ENCODE measurements at regions not wholly inside any gene's neighbourhood (a gene's known extent, or its start where the extent isn't known, plus 50 kb on each side); places are given as distances from the start of the nearest gene placed in this dataset.
A peak's percentile ranks its signal among the peaks of the same experiment; 100 is the strongest.

DNA sequence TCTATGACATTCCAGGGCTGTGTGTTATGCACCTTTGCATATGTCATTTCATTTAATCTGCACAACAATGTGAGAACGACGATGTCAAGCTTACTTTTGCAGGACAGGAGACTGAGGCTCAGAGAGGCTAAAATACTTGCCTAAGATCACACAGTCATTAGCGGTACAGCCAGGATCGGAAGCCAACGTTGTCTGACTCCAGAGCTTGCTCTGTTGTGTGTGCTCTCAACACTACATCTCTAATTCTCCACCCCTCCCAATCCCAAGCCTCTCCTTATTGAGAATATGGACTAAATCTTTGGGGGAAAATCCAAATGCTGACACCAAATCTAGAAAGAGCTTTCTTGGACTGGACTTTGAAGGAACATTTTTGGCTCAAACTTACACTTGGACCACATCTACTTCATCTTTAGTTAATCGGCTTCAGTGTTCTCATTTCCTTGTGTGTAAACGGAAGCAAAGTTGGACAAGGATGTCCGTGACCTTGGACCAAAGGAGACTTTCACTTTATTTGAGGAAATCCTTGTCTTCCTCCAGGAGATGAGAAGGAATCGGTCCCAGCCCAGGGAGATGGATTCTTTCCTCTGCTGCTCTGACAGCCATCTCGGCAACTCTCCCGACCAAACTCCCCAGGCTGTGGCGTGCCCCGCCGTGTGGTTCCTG is 242.4 kb downstream of the LPIN1 start:
- no peak for DNase-seq (ENCODE audit: extremely low read depth in 1 of 2, low read depth in 1 of 2)

DNA sequence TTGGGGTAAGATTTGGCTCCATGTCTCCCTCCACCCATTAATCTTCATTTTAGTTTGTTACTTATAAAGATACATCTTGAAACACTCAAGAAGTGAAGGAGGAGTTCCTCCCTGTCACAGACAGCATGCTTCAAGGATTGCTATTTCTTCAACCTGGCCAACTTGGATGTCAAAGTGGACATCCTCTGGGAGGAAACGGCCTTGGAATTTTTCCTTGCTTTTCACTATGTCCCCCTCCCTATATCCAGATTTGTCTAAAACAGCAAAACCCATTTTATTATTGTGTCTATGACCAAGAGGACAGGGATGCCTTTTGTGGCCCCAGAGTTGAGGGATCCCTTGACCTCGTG is 242.9 kb downstream of the LPIN1 start:
- no peak for DNase-seq (ENCODE audit: extremely low read depth in 1 of 2, low read depth in 1 of 2)

DNA sequence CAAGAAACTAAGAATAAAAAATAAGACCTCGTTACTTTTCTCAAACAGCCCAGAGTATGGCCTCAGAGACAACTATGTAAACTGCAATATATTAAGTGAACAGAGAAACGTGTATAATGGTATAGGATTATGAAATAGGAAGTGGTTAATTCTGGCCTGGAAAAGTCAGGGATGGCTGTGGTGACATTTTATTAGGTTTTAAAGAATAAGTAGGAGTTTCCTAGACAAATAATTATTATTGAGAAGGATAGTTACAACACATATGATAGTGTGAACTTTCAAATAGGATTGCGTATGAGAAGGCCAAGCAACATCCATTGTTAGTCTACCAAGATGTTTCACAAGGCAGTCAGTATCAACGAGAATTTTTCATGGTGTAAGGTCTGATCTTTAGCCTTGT is 244.1 kb downstream of the LPIN1 start:
- DNase-seq (ENCODE audit: extremely low read depth in 1 of 2, low read depth in 1 of 2): no peak

DNA sequence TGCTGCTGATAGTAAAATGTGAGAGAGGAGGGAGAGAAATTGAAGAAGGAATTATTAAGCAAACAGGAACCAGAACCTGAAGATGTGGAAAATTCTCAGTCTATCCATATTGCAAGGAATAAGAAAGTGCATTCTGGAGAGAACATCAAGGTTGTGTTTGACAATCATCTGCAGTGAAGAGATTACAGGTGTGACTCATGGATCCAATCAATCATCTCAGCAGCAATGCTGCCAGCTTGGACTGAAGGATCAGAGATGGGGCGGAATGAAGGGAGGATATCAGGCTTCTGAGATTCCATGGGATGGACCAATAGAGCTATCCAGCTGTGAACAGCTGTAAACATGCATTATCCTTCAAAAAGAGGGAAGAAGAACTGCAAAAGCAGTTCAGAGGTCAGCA is 247.3 kb downstream of the LPIN1 start:
- no peak for DNase-seq (ENCODE audit: extremely low read depth in 1 of 2, low read depth in 1 of 2)

DNA sequence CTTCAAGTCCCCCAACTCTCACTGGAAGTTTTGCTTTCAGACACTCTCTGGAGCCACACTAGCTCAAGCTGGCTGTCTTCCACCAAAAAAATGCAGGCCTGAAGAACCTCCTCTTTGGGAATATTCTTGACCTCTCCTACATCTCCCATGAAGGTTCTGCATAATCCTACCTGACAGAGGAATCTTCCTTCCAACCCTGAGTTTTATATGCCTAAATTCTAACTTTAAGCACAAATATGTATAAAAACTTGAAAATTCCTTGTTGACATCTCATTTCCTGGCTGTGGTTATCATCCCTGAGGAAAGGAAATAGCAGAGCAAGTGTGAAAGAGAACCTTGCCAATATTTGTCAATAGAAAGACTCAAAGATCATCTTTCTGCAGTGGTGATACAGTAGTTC is 249.0 kb downstream of the LPIN1 start:
- no peak for DNase-seq (ENCODE audit: extremely low read depth in 1 of 2, low read depth in 1 of 2)

DNA sequence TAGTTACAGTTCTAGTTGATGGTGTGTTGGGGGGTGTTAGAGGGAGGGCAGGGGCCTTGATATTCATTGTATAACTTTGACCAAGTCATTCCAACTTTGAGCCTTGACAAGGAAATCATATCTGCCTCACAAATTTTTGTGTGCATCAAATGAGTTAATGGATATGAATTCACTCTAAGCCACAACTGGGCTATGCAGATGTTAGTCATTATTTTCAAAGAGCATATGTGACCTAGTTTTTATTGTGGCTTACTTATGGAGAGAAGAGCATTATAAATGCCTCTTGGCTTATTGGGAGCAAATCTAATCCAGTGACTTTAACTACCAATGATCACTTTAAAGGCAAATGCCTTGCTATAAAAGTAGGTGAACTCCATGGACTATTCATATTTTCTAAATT is 250.2 kb downstream of the LPIN1 start:
- DNase-seq (ENCODE audit: extremely low read depth in 1 of 2, low read depth in 1 of 2): no peak

DNA sequence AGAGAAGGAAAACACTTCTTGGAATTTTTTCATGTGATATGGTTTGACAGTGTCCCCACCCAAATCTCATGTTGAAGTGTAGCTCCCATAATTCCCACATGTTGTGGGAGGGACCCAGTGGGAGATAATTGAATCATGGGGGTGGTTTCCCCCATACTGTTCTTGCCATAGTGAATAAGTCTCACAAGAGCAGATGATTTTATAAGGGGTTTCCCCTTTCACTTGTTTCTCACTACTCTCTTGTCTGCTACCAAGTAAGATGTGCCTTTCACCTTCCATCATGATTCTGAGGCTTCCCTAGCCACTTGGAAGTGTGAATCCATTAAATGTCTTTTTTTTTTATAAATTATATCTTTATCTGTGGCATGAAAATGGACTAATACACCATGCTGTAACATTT is 250.7 kb downstream of the LPIN1 start:
- no peak for DNase-seq (ENCODE audit: extremely low read depth in 1 of 2, low read depth in 1 of 2)

DNA sequence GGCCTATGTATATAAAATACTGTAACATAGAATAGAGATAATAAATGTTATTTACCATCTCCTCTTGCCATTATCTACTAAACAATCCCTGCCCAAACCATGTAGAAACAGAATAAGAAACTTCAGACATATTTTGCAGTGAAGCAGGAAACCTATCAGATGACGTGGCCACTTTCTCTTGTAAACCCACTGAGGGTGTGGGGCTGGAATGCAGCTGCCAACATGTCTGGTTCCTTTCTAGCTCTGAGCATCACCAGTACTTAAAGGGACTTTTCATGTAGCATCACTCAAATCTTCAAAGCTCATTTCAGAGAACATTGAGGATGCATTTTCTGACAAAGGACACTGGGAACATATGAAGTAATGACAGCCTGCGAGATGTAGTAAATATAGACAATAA is 251.8 kb downstream of the LPIN1 start:
- no peak for DNase-seq (ENCODE audit: extremely low read depth in 1 of 2, low read depth in 1 of 2)

DNA sequence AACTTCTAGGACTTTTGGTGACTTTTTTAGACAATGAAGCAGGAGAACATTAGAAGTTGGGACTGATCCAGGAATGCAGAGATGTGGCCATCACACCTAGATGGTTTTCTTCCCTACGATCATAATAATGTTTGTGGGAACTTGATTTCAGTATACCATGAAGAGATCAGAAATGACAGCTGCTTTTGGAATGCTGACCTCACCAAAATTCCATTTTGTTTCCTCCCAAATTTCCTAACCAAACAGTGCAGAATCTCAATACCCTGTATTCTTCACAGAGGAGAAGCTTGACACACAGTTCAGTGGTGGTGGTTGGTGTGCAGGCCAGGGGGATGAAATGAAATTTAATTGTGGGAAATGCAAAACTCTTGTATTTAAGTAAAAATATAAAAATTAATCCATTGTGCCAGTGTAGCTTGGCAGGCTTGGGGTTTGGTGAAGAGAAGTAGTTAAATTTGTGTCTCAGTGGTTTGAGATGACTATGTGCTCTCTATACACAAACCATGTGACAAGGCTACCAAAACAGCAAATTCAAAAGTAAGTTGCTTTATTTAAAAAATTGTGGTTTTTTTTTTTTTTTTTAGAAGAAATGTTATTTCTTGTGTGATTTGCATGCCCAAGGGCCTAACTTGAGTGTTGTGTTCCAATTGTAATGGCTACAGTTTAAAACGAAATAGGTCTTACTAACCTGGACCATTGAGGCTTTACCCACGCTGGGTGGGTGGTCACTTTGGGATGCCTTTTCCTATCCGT is 252.4 kb downstream of the LPIN1 start:
- DNase-seq (ENCODE audit: extremely low read depth in 1 of 2, low read depth in 1 of 2): no peak

DNA sequence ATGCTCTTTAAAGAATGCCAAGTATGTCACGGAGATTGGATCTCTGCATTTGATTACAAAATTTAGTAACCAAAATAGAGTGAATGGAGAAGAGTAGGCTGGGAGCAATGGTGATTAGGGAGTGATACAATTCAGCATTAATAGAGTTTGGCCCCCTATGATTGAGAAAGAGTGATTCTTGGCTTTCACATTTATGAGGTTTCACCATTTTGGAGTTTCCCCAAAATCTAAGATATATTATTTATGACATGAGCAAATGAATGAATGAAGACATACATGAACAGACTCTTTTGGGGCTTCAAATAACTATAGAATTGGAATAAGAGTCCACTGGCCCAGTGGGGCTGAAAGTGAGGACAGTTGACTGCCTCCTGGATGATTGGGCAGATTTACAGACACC is 255.2 kb downstream of the LPIN1 start:
- DNase-seq (ENCODE audit: extremely low read depth in 1 of 2, low read depth in 1 of 2): no peak

DNA sequence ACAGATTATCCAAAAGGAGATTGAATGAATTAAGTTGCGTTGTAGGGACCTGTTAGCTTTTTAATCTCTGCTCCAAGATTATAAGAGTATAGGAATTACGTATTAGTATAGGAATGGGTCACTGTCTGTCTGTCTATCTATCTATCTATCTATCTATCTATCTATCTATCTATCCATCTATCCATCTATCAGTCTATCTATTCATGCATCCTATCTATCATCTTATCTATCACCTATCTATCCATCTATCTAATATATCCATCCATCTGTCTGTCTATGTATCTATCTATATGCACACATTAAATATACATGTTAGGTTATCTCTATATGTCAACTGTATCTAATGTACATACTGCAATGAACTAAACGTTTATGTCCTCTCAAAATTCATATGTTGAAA is 255.8 kb downstream of the LPIN1 start:
- no peak for DNase-seq (ENCODE audit: extremely low read depth in 1 of 2, low read depth in 1 of 2)

DNA sequence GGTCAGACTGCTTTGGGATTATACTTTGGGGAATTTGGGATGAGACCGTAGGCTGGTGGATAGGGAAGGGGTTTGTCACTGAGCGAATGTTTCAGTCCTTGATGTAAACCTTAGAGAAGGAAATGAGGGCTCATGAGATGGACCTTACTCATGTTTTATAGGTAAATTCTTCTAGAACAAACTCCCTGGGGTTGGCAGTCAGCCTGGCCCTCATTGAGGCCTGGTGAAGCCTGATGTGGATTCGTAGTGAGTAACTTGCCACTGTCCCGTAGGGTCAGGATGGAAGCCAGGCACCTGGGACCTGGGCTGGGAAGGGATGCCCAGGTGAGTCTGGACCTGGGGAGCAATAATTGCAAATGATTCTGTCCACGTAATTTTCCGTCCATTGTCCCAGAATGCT is 258.3 kb downstream of the LPIN1 start:
- DNase-seq (ENCODE audit: extremely low read depth in 1 of 2, low read depth in 1 of 2): no peak

DNA sequence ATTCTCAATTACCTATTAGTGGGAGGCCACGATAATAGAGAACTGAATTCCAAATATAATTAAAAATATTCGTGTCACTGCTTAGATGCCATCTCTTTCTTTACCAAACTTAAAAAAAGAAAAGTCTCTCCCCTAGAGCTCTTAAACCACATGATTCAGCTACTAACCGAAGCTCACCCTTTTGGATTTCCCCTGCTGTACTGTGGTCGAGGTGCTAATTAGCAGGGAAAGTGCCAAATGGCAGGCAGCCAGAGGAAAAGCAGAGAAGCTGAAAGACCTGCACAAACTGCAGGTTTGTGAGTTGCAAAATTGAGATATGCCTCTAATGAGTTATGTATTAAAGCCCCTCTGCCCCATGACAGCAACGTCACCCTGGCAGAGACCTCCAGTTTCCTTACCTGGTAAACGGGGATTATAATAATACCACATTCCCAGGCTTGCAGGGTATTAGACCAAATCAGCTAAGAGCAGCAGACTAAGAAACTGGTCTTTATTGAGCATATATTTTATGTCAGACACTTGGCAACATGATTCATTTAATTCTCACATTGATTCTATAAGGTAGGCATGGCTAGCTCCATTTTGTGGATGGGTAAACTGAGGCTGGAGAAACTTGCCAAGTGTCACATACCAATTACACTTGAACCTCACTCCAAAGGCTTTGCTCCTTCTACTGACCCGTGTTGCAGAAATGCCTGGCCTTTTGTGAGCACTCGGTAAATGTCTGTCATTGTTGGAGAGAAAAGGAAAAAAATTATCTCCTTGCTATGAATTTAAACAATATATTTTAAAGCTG is 259.7 kb downstream of the LPIN1 start:
- DNase-seq (ENCODE audit: extremely low read depth in 1 of 2, low read depth in 1 of 2): peak; percentile 2 to 35

DNA sequence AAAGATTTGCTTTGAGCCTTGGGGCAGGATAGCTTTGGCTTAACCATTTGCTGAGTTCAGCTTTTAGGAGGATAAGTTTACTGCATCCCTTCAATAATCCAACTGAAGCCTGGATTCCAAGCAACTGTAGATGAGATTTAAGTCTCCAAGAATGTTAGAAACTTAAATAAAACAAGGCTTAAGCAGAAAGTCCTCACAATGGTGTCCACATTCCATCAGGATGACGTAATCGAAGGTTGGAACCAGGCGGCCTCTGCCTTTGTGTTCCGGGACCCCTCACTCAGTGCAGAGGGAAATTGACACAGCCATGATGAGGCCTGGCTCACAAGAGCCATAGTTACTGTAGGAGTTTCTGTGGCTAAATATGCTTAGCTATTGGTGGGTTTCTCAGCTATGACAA is 260.4 kb downstream of the LPIN1 start:
- DNase-seq (ENCODE audit: extremely low read depth in 1 of 2, low read depth in 1 of 2): no peak

DNA sequence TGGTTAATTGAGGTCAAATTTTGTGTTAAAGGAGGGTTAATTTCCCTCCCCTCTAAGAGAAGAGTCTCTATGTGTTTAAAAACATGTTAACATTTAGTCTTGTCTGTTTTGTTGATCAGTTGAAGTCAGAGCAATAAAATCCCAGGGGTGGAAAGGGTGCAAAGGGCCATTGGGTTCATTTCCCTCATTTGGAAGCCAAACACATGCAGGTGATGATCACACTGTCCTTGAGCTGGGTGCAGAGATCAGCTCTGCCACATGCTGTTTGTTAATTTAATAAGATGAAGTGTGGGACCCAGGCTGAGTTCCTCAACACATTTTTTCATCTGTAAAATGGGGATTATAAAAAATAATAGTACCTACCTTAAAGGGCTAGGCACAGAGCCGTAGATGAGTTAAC is 260.9 kb downstream of the LPIN1 start:
- no peak for DNase-seq (ENCODE audit: extremely low read depth in 1 of 2, low read depth in 1 of 2)

DNA sequence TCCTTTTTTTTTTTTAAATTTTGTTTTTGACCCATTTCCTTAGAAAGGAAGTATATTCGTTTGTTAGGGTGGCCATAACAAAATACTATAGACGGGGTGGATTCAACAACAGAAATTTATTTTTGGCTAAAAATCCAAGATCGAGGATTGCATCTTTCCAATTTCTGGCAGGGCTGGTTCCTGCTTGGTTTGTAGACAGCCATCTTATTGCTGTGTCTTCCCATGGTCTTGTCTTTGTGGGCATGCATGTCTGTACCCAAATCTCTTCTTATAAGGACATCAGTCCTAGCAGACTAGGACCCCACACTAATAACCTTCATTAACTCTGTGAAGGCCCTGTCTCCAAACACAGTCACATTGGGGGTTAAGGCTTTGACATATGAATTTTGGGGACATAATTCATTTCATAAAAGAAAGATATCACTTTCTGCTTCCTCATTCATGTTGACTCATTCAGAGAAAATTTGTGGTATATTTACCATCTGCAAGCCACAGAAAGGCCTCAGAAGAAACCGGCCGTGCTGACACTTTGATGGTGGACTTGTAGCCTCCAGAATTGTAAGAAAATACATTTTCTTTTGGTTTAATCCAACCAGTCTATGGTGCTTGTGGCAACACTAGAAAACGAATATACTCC is 262.1 kb downstream of the LPIN1 start:
- no peak for DNase-seq (ENCODE audit: extremely low read depth in 1 of 2, low read depth in 1 of 2)

DNA sequence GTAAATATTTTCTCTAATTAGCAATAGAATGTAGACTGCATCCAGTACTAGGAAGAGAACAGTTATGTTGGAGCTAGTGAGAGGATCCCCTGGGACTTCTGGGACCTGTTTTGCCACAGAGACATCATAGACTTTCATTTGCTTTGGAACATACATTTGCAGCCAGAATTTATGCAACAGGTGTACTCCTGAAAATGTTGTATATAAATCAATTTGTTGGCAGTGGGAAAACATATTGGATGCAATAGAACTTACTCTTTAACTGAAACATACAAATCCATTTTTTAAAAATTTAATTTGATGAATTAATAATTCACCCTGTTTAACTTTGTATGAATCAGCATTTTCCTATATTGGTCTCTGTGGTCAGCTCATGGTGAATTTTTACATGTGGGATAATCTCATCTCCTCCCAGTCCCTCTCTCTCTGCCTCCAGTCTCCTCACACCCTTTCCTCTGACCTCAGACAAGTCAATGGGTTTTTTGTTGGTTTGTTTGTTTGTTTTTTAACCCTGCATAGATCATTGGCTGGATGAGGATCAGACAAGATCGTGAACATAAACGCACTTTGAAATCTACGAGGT is 263.0 kb downstream of the LPIN1 start:
- no peak for DNase-seq (ENCODE audit: extremely low read depth in 1 of 2, low read depth in 1 of 2)

DNA sequence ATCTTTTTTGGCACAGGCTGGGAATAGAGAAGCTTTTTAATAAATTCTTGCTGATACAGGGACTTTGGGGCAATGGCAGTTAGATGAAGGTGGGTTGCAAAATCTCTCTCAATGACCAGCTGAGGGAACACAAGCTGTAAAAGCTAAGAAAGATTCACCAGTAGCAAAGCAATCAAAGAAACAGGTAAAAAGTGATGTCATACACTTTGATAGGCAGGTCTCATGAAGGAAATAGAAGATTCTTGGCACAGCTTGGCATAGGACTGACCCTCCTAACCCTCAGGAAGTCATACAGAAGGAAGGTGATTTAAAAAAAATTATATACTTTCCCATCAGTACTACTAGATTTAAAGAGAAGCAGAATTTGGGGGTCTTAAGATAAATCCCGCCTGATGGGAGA is 263.6 kb downstream of the LPIN1 start:
- DNase-seq (ENCODE audit: extremely low read depth in 1 of 2, low read depth in 1 of 2): no peak

DNA sequence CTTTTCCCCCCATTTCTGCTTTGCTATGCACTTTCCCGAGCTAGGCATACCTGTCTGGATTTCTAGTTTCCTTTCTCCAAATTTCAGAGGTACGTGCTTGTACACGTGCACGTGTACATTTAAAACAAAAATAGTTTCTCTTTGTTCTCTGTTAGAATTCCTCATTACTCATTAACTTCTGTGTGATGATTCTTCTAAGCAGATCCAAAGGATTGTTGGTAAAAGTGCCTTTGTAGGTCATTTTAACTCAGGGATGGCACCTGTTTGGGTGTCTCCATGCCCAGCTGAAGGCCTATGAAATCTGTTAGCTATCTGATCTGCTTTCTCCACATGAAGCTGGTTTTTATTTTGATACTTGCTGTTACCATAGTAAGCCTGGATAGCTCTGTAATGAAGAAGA is 264.3 kb downstream of the LPIN1 start:
- DNase-seq (ENCODE audit: extremely low read depth in 1 of 2, low read depth in 1 of 2): no peak

DNA sequence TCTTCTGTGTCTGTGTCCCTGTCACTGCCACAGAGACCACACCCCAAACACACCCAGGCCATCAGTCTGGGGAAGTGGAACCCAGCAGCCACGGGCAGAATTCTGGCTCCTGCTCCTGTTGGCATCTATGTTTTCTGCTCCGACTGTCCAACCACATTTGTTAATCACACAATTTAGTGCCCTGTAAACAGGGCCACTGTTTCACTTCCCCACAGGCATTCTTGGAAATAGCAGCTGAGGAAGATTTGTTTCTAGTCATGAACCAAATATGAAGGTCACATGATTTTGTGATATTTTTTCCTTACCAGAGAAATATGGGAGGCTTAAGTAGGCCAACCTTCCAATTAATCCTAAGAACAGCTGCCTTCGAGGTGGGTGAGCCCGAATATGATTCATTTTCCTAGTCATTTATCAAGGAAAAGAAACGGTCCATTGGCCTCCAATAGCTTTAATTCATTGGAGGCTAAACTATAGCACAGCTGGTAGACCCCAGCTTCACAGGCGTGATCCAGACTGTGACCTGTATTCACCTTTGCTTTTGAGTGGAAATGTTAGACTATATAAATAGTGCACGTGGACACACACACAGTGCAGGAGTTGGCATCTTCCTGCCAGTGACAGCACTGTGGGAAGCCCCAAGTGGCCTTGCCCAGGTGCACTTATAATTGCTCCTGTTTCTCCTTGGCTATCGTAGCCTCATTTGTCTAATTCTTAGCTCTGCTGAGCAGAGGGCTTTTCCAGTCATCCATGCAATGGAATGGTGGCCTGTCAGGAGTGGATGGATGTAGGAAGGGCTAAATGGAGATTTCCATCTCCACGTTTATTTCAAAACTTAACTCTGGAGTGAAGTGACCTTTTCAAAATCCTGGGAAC is 267.9 kb downstream of the LPIN1 start:
- no peak for DNase-seq (ENCODE audit: extremely low read depth in 1 of 2, low read depth in 1 of 2)
